A549 (cell line): ENCODE measurements at regions not wholly inside any gene's neighbourhood (a gene's known extent, or its start where the extent isn't known, plus 50 kb on each side); places are given as distances from the start of the nearest gene placed in this dataset.

ENCODE experiments used
- ATAC-seq, 2 experiments: fragments of 200-7000 bp in 1 of 2; fragments of >200 bp in 1 of 2; cut with Nextera tagmentation in 1 of 2; cut with Tn5 transposase in 1 of 2; 3 replicates each; pipeline versions ENCODE4 v1.8.0 to v1.9.1; 2018 to 2020; ENCODE audit warnings: mild to moderate bottlenecking in 1 of 2, moderate library complexity in 1 of 2
- CTCF ChIA-PET: fragments of 300-600 bp; sonication (Branson Sonifier 250); formaldehyde crosslinking; extraction: SDS; loops from one replicate; lab custom pipeline; 2021; ENCODE audit warnings: antibody characterized with exemption, inconsistent platforms; lab: Yijun Ruan, JAX
- POLR2A ChIA-PET: fragments of 350-600 bp; formaldehyde crosslinking; extraction: SDS; loops from one replicate; lab custom pipeline; 2021; ENCODE audit warnings: antibody characterized with exemption, inconsistent platforms; lab: Yijun Ruan, JAX
- DNase-seq, 2 experiments: peaks; one replicate each; pipeline versions ENCODE4 v3.0.0 to v3.0.0-alpha.2; 2011 to 2016; ENCODE audit warnings: low read depth in 1 of 2, low spot score in 1 of 2
- FAIRE-seq: peaks from 2 replicates; lab custom pipeline; 2011; peaks lifted over from hg19 to GRCh38; lab: Jason Lieb, UNC
- H3K27ac ChIP-seq, 2 experiments: fragments of >200 bp; sonication (Bioruptor Twin); formaldehyde crosslinking; 3 replicates each; pipeline ENCODE4 v1.5.1; 2016 to 2017
- H3K4me1 ChIP-seq: fragments of >200 bp; sonication (Bioruptor Twin); formaldehyde crosslinking; 3 replicates; pipeline ENCODE4 v1.6.1; 2016
- H3K4me2 ChIP-seq: fragments of >200 bp; sonication (Bioruptor Twin); formaldehyde crosslinking; 3 replicates; pipeline ENCODE4 v1.6.1; 2016
- H3K4me3 ChIP-seq: fragments of >200 bp; sonication (Bioruptor Twin); formaldehyde crosslinking; 3 replicates; pipeline ENCODE4 v1.5.1; 2016
- H3K9me3 ChIP-seq: fragments of >200 bp; sonication (Bioruptor Twin); formaldehyde crosslinking; 3 replicates; pipeline ENCODE4 v1.6.1; 2016
- CBX2 ChIP-seq: fragments of 200-600 bp; sonication (generic); IDR thresholded peaks from 2 replicates; pipeline ENCODE4 v1.6.1; 2016; ENCODE audit warnings: low read depth, mild to moderate bottlenecking, borderline replicate concordance
- CEBPB ChIP-seq, 2 experiments: fragments of >200 bp in 1 of 2; sonication (Bioruptor Twin) in 1 of 2; formaldehyde crosslinking in 1 of 2; IDR thresholded peaks; 2 replicates each; pipeline ENCODE4 v1.6.1; 2012 to 2016
- CHD4 ChIP-seq: fragments of 200-600 bp; sonication (generic); IDR thresholded peaks from 2 replicates; pipeline ENCODE4 v1.6.1; 2016; ENCODE audit warnings: antibody characterized with exemption, mild to moderate bottlenecking, borderline replicate concordance
- EHMT2 ChIP-seq: fragments of 200-600 bp; sonication (generic); IDR thresholded peaks from 2 replicates; pipeline ENCODE4 v1.6.1; 2016; ENCODE audit warnings: antibody characterized with exemption, low read depth, mild to moderate bottlenecking, moderate library complexity
- HDAC2 ChIP-seq: fragments of 200-600 bp; sonication (generic); IDR thresholded peaks from 2 replicates; pipeline ENCODE4 v1.6.1; 2016
- HEYL ChIP-seq: fragments of 250-450 bp; sonication (Bioruptor Pico); IDR thresholded peaks from 2 replicates; pipeline ENCODE4 v1.8.0; 2021; ENCODE audit warnings: mild to moderate bottlenecking, moderate library complexity
- HOXB13 ChIP-seq: fragments of 250-450 bp; sonication (Bioruptor Pico); IDR thresholded peaks from 2 replicates; pipeline ENCODE4 v1.5.0; 2020; ENCODE audit warnings: low read depth, mild to moderate bottlenecking, moderate library complexity
- HOXB5 ChIP-seq: fragments of 250-450 bp; sonication (Bioruptor Pico); IDR thresholded peaks from 2 replicates; pipeline ENCODE4 v1.5.0; 2020; ENCODE audit warnings: mild to moderate bottlenecking, moderate library complexity
- JUNB ChIP-seq: fragments of >200 bp; sonication (Bioruptor Twin); formaldehyde crosslinking; IDR thresholded peaks from 2 replicates; pipeline ENCODE4 v1.6.1; 2016
- KDM1A ChIP-seq: fragments of 200-600 bp; sonication (generic); IDR thresholded peaks from 2 replicates; pipeline ENCODE4 v1.6.1; 2016; ENCODE audit warnings: low read depth, mild to moderate bottlenecking
- NPAS2 ChIP-seq: fragments of 250-450 bp; sonication (Bioruptor Pico); IDR thresholded peaks from 2 replicates; pipeline ENCODE4 v1.8.0; 2022; ENCODE audit warnings: mild to moderate bottlenecking, moderate library complexity, borderline replicate concordance
- POLR2A ChIP-seq: IDR thresholded peaks from 2 replicates; pipeline ENCODE4 v1.6.1; 2012; ENCODE audit warnings: mild to moderate bottlenecking, low read length
- RAD21 ChIP-seq, 2 experiments: fragments of >200 bp in 1 of 2; sonication (Bioruptor Twin) in 1 of 2; formaldehyde crosslinking in 1 of 2; IDR thresholded peaks in 1 of 2; conservative IDR thresholded peaks in 1 of 2; 2 replicates in 1 of 2; 3 replicates in 1 of 2; pipeline ENCODE4 v1.6.1; 2012 to 2018; ENCODE audit warnings: inconsistent platforms in 1 of 2
- RARB ChIP-seq: fragments of 250-450 bp; sonication (Bioruptor Pico); IDR thresholded peaks from 2 replicates; pipeline ENCODE4 v1.8.0; 2021; ENCODE audit warnings: mild to moderate bottlenecking, moderate library complexity
- RFX5 ChIP-seq: fragments of 450-650 bp; IDR thresholded peaks from 2 replicates; pipeline ENCODE4 v1.7.1; 2014; ENCODE audit warnings: antibody characterized with exemption, mild to moderate bottlenecking, moderate library complexity
- RNF2 ChIP-seq: fragments of 200-600 bp; sonication (generic); IDR thresholded peaks from 2 replicates; pipeline ENCODE4 v1.6.1; 2016; ENCODE audit warnings: low read depth, mild to moderate bottlenecking, antibody characterized with exemption, moderate library complexity, borderline replicate concordance
- SREBF2 ChIP-seq: fragments of 450-650 bp; IDR thresholded peaks from 2 replicates; pipeline ENCODE4 v1.6.1; 2014; ENCODE audit warnings: mild to moderate bottlenecking, moderate library complexity
- TFCP2L1 ChIP-seq: fragments of 250-450 bp; sonication (Bioruptor Pico); IDR thresholded peaks from 2 replicates; pipeline ENCODE4 v1.5.0; 2021; ENCODE audit warnings: mild to moderate bottlenecking
- ZC3H11A ChIP-seq: fragments of 450-650 bp; IDR thresholded peaks from 2 replicates; pipeline ENCODE4 v1.6.1; 2014; ENCODE audit warnings: antibody characterized with exemption, mild to moderate bottlenecking
- ZFP36 ChIP-seq: fragments of 450-650 bp; IDR thresholded peaks from 2 replicates; pipeline ENCODE4 v1.6.1; 2014; ENCODE audit warnings: borderline replicate concordance; ENCODE audit not compliant: partially characterized antibody
- WGBS: methylation state at CpG from one replicate; pipeline ENCODE4 v1.1.6; 2017; ENCODE audit errors: missing lambda C conversion rate; 5-methylcytosine and 5-hydroxymethylcytosine counted together
- TF ChIP-seq, protein P1 (sequence below): fragments of >200 bp; sonication (Bioruptor Twin); formaldehyde crosslinking; IDR thresholded peaks from 3 replicates; pipeline ENCODE4 v1.6.1; 2016
- TF ChIP-seq, protein P2 (sequence below): IDR thresholded peaks from 2 replicates; pipeline ENCODE4 v1.6.1; 2012; ENCODE audit warnings: low read depth, borderline replicate concordance
- TF ChIP-seq, protein P3 (sequence below): fragments of 150-350 bp; IDR thresholded peaks from 2 replicates; pipeline ENCODE4 v1.6.1; 2014; ENCODE audit warnings: low read depth, mild to moderate bottlenecking, low read length
- TF ChIP-seq, protein P4 (sequence below): IDR thresholded peaks from 2 replicates; pipeline ENCODE4 v1.6.1; 2012

DNA sequence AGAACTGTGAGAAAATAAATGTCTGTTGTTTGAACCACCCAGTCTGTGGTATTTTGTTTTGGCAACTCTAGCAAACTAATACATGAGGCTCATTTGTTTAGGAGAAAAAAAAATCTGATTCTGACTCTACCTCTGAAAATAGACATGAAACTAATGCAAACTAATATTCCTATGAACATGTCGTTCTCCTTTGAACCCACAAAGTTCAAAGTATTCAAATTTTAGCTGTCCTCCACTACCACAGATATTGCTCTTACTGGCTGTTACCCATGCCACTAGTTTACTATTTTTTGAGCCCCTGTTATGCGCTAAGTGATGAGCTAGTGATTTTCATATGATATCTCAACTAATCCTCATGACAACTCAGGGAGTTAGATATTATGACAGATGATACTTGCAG, 58.8 kb upstream of the ZNF804B start:
- no peak for FAIRE-seq
- no peak overlapping the region for H3K4me2 ChIP-seq
- no peak overlapping the region for H3K27ac ChIP-seq
- 13% methylated on average over 2 of the region's 2 CpGs for WGBS
- H3K9me3 ChIP-seq = no peaks in the 10 kb centered on the region
- CTCF ChIA-PET = no interaction called here
- TF ChIP-seq HOXB5 (CRISPR knock-in tag) (no peak), SREBF2 (no peak), RARB (CRISPR knock-in tag) (no peak), CHD4 (no peak), RFX5 (no peak), CEBPB (IDR thresholded peaks at IDR 0.05) (no peak), HEYL (CRISPR knock-in tag) (no peak), JUNB (no peak), RAD21 (conservative IDR thresholded peaks at IDR 0.05 in 1 of 2, IDR thresholded peaks at IDR 0.05 in 1 of 2) (no peak), ZC3H11A (no peak), HDAC2 (no peak), NPAS2 (CRISPR knock-in tag) (no peak), HOXB13 (CRISPR knock-in tag) (no peak)
- TF ChIP-seq, protein P1, sequence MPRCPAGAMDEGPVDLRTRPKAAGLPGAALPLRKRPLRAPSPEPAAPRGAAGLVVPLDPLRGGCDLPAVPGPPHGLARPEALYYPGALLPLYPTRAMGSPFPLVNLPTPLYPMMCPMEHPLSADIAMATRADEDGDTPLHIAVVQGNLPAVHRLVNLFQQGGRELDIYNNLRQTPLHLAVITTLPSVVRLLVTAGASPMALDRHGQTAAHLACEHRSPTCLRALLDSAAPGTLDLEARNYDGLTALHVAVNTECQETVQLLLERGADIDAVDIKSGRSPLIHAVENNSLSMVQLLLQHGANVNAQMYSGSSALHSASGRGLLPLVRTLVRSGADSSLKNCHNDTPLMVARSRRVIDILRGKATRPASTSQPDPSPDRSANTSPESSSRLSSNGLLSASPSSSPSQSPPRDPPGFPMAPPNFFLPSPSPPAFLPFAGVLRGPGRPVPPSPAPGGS = no peak
- TF ChIP-seq, protein P2, sequence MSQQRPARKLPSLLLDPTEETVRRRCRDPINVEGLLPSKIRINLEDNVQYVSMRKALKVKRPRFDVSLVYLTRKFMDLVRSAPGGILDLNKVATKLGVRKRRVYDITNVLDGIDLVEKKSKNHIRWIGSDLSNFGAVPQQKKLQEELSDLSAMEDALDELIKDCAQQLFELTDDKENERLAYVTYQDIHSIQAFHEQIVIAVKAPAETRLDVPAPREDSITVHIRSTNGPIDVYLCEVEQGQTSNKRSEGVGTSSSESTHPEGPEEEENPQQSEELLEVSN = no peak
- DNase-seq = no peak
- no peaks in the 10 kb centered on the region for H3K4me1 ChIP-seq
- POLR2A ChIA-PET = no interaction called here
- H3K4me3 ChIP-seq = no peak overlapping the region
- no peak for ATAC-seq

DNA sequence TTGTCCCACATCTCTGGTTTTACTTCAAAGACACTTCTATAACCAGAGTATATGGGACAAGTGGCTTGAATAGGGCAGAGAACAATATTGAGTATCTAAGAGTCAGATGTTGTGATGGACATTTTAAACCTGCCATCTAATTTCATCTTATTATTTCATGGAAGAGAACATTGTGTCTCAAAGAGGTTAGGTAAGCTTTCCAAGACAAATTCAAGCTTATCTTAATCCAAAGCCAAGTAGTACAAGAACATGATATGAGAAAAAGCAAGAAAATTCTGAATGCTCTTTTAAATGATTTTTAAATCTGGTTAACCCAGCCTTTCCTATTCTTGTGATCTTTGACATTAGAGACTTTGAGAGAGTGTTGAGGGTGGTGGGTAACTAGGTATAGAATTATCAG, 65.3 kb upstream of the ZNF804B start:
- Histone ChIP-seq H3K4me1 (no peaks in the 10 kb centered on the region), H3K27ac (no peak overlapping the region), H3K9me3 (no peaks in the 10 kb centered on the region), H3K4me3 (no peak overlapping the region), H3K4me2 (no peak overlapping the region)
- CTCF ChIA-PET = no interaction called here
- ATAC-seq (no peak), DNase-seq (no peak), FAIRE-seq (no peak)
- TF ChIP-seq TFCP2L1 (CRISPR knock-in tag) (no peak), KDM1A (no peak), POLR2A (no peak), EHMT2 (no peak), HDAC2 (no peak), RNF2 (no peak)
- TF ChIP-seq, protein P1 = no peak
- TF ChIP-seq, protein P3, sequence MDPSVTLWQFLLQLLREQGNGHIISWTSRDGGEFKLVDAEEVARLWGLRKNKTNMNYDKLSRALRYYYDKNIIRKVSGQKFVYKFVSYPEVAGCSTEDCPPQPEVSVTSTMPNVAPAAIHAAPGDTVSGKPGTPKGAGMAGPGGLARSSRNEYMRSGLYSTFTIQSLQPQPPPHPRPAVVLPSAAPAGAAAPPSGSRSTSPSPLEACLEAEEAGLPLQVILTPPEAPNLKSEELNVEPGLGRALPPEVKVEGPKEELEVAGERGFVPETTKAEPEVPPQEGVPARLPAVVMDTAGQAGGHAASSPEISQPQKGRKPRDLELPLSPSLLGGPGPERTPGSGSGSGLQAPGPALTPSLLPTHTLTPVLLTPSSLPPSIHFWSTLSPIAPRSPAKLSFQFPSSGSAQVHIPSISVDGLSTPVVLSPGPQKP = no peak
- POLR2A ChIA-PET = no interaction called here

DNA sequence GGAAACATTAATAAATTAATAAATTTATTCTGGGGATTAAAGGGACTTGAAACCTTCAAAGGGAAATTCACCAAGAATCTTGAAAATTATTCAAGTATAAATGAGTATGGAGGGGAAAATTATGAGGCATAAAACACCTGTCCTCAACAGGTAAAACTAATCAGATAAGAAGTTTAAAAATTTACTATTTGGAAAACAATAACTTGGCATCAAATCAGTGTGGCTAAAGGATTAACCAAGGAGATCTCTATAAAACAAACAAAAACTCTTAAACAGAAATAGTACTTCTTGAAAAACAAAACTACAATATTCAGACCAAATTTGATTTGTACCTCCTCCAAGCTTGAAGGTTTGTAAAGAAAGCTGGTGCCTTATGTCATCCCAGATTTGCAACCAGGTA, 66.4 kb upstream of the ZNF804B start:
- CTCF ChIA-PET = no interaction called here
- no peak for FAIRE-seq
- H3K9me3 ChIP-seq = no peaks in the 10 kb centered on the region
- H3K4me1 ChIP-seq = no peaks in the 10 kb centered on the region
- TF ChIP-seq POLR2A = no peak
- TF ChIP-seq, protein P4, sequence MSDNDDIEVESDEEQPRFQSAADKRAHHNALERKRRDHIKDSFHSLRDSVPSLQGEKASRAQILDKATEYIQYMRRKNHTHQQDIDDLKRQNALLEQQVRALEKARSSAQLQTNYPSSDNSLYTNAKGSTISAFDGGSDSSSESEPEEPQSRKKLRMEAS = no peak
- no peak for TF ChIP-seq HOXB13 (CRISPR knock-in tag)
- no peak for TF ChIP-seq CBX2
- TF ChIP-seq, protein P1 = no peak
- no peak for TF ChIP-seq ZC3H11A
- no peak for TF ChIP-seq HDAC2
- no peak for TF ChIP-seq ZFP36
- TF ChIP-seq, all 56 proteins: peak for 0
- ATAC-seq (no peak), DNase-seq (no peak)
- no peak overlapping the region for H3K27ac ChIP-seq
- H3K4me3 ChIP-seq = no peak overlapping the region
- POLR2A ChIA-PET = no interaction called here
- H3K4me2 ChIP-seq = no peak overlapping the region
